IMR-90 (cell line): ENCODE measurements at regions not wholly inside any gene's neighbourhood (a gene's known extent, or its start where the extent isn't known, plus 50 kb on each side); places are given as distances from the start of the nearest gene placed in this dataset.

Experiments used
- ATAC-seq: fragments of 200-7000 bp; cut with Tn5 transposase; 2 replicates; pipeline ENCODE4 v1.9.1; 2020; ENCODE audit warnings: low read depth, mild to moderate bottlenecking, moderate library complexity
- BruUV-seq: library from RNA; stranded (reverse); fragments of 400-500 nt; replicated peaks from 2 replicates; lab custom pipeline; 2021; lab: Mats Ljungman, UMichigan
- CTCF ChIA-PET: fragments of 300-600 bp; formaldehyde crosslinking; extraction: SDS; loops from one replicate; lab custom pipeline; 2021; ENCODE audit warnings: antibody characterized with exemption; lab: Yijun Ruan, JAX
- POLR2A ChIA-PET: fragments of 300-600 bp; sonication (Branson Sonifier 250); formaldehyde crosslinking; loops from one replicate; lab custom pipeline; 2022; ENCODE audit warnings: antibody characterized with exemption; ENCODE audit not compliant: unreplicated experiment; lab: Charles Lee
- DNase-seq: peaks from one replicate; pipeline ENCODE4 v3.0.0; 2013
- H2AFZ ChIP-seq: replicated peaks from 2 replicates; pipeline ENCODE3; 2013; ENCODE audit warnings: low read length, mild to moderate bottlenecking; ENCODE audit not compliant: poor library complexity
- H2AK5ac ChIP-seq: 2 replicates; pipeline ENCODE4 v1.6.1; 2013; ENCODE audit warnings: low read depth, low read length, inconsistent platforms
- H2AK9ac ChIP-seq: replicated peaks from 2 replicates; pipeline ENCODE3; 2013; ENCODE audit warnings: mild to moderate bottlenecking, low read depth, low read length, moderate library complexity; ENCODE audit not compliant: poor library complexity
- H2BK120ac ChIP-seq: 2 replicates; pipeline ENCODE4 v1.6.1; 2013; ENCODE audit warnings: low read depth, low read length, inconsistent platforms
- H2BK15ac ChIP-seq: 3 replicates; pipeline ENCODE4 v1.6.1; 2013; ENCODE audit warnings: low read depth, low read length, inconsistent platforms
- H2BK20ac ChIP-seq: 2 replicates; pipeline ENCODE4 v1.6.1; 2013; ENCODE audit warnings: low read depth, mild to moderate bottlenecking, inconsistent platforms, low read length, moderate library complexity
- H2BK5ac ChIP-seq: 2 replicates; pipeline ENCODE4 v1.6.1; 2013; ENCODE audit warnings: mild to moderate bottlenecking, low read depth, low read length, inconsistent platforms; ENCODE audit not compliant: poor library complexity, severe bottlenecking
- H3K14ac ChIP-seq: replicated peaks from 2 replicates; pipeline ENCODE4 v1.6.1; 2013; ENCODE audit warnings: low read depth, low read length, inconsistent platforms
- H3K18ac ChIP-seq: 2 replicates; pipeline ENCODE4 v1.6.1; 2013; ENCODE audit warnings: low read depth, low read length, control low read depth
- H3K23ac ChIP-seq: 2 replicates; pipeline ENCODE4 v1.6.1; 2013; ENCODE audit warnings: low read depth, low read length, inconsistent platforms
- H3K27ac ChIP-seq: 2 replicates; pipeline ENCODE4 v1.5.1; 2013; ENCODE audit warnings: mild to moderate bottlenecking, control low read depth, low read length; ENCODE audit not compliant: insufficient read depth
- H3K27me3 ChIP-seq: 2 replicates; pipeline ENCODE4 v1.6.1; 2013; ENCODE audit warnings: low read length; ENCODE audit not compliant: control insufficient read depth, insufficient read depth
- H3K36me3 ChIP-seq: 2 replicates; pipeline ENCODE4 v1.6.1; 2013; ENCODE audit warnings: low read length, mixed read lengths; ENCODE audit not compliant: control insufficient read depth, insufficient read depth
- H3K4ac ChIP-seq: 2 replicates; pipeline ENCODE4 v1.6.1; 2013; ENCODE audit warnings: low read depth, low read length, inconsistent platforms
- H3K4me1 ChIP-seq: 2 replicates; pipeline ENCODE4 v1.6.1; 2013; ENCODE audit warnings: low read length, mixed read lengths; ENCODE audit not compliant: control insufficient read depth, insufficient read depth
- H3K4me2 ChIP-seq: 2 replicates; pipeline ENCODE4 v1.6.1; 2013; ENCODE audit warnings: low read depth, mild to moderate bottlenecking, control low read depth, low read length, moderate library complexity
- H3K4me3 ChIP-seq: 2 replicates; pipeline ENCODE4 v1.5.1; 2013; ENCODE audit warnings: low read depth, mild to moderate bottlenecking, control low read depth, low read length, moderate library complexity; ENCODE audit not compliant: insufficient read depth
- H3K56ac ChIP-seq: 2 replicates; pipeline ENCODE4 v1.6.1; 2013; ENCODE audit warnings: low read length, inconsistent platforms; ENCODE audit not compliant: insufficient read depth; ENCODE audit errors: extremely low read depth
- H3K79me1 ChIP-seq, 2 experiments: 2 replicates each; pipeline ENCODE4 v1.6.1; 2013; ENCODE audit warnings: low read length in 2 of 2, inconsistent platforms in 1 of 2, low read depth in 1 of 2
- H3K9ac ChIP-seq: 2 replicates; pipeline ENCODE4 v1.6.1; 2013; ENCODE audit warnings: low read depth, low read length, control low read depth
- H3K9me1 ChIP-seq: 2 replicates; pipeline ENCODE4 v1.6.1; 2013; ENCODE audit warnings: low read length, inconsistent platforms; ENCODE audit not compliant: insufficient read depth
- H3K9me3 ChIP-seq: 2 replicates; pipeline ENCODE4 v1.6.1; 2013; ENCODE audit warnings: low read length; ENCODE audit not compliant: control insufficient read depth, insufficient read depth
- H4K20me1 ChIP-seq: 2 replicates; pipeline ENCODE4 v1.6.1; 2013; ENCODE audit warnings: low read length, inconsistent platforms; ENCODE audit not compliant: insufficient read depth
- H4K5ac ChIP-seq: 2 replicates; pipeline ENCODE4 v1.6.1; 2013; ENCODE audit warnings: mild to moderate bottlenecking, low read depth, low read length, control low read depth
- H4K8ac ChIP-seq, 2 experiments: 2 replicates each; pipeline ENCODE4 v1.6.1; 2013; ENCODE audit warnings: low read depth in 2 of 2, low read length in 2 of 2, control low read depth in 1 of 2, inconsistent platforms in 1 of 2
- H4K91ac ChIP-seq: 2 replicates; pipeline ENCODE4 v1.6.1; 2013; ENCODE audit warnings: low read depth, low read length, inconsistent platforms; ENCODE audit not compliant: insufficient read depth
- ELK1 ChIP-seq: fragments of 150-350 bp; IDR thresholded peaks from 2 replicates; pipeline ENCODE4 v1.6.1; 2016; ENCODE audit warnings: low read depth, mild to moderate bottlenecking, low read length, moderate library complexity, borderline replicate concordance
- FOS ChIP-seq: fragments of 150-350 bp; IDR thresholded peaks from 2 replicates; pipeline ENCODE4 v1.6.1; 2016; ENCODE audit warnings: low read depth, low read length
- RCOR1 ChIP-seq: IDR thresholded peaks from 2 replicates; pipeline ENCODE4 v1.6.1; 2012; ENCODE audit warnings: mild to moderate bottlenecking, low read length, improper control_type of control experiment; ENCODE audit not compliant: insufficient replicate concordance
- WGBS, 2 experiments: methylation state at CpG; one replicate each; pipeline versions ENCODE4 v1.1.5 to v1.1.7; 2013; ENCODE audit warnings: missing lambda C conversion rate in 2 of 2; ENCODE audit not compliant: insufficient read length in 1 of 2; ENCODE audit errors: extremely low coverage in 2 of 2; 5-methylcytosine and 5-hydroxymethylcytosine counted together
- dilution Hi-C: fragments of 300-500 bp; cut with HindIII; formaldehyde crosslinking; loops from one replicate; pipeline ENCODE4 v1.14.3; 2018; ENCODE audit warnings: low sequenced_read_pairs; ENCODE audit not compliant: unreplicated experiment
- in situ Hi-C: fragments of 300-500 bp; cut with MboI; formaldehyde crosslinking; loops from 3 replicates; pipeline ENCODE4 v1.14.3; 2019; ENCODE audit warnings: low sequenced_read_pairs, inconsistent platforms, mixed read lengths
- intact Hi-C: fragments of 100-400 bp; cut with micrococcal nuclease; formaldehyde crosslinking; loops from 2 replicates; pipeline ENCODE4 v1.10.0; 2022

GRCh38 chr2:15793978-15794377 lies 146.4 kb upstream of the MYCN start:
- DNase-seq (no peak), ATAC-seq (no peak)
- Histone ChIP-seq H3K27me3 (no peaks in the 10 kb centered on the region), H3K79me1 (no peaks in the 10 kb centered on the region), H3K36me3 (no peaks in the 10 kb centered on the region), H2BK5ac (no peak overlapping the region), H2BK15ac (no peak overlapping the region), H3K9me1 (no peaks in the 10 kb centered on the region), H3K27ac (no peak overlapping the region), H3K23ac (no peak overlapping the region), H2BK20ac (no peak overlapping the region), H2AFZ (no peak overlapping the region), H2BK120ac (no peak overlapping the region), H3K14ac (no peak overlapping the region), H2AK5ac (no peak overlapping the region), H3K4ac (no peak overlapping the region), H3K4me2 (no peak overlapping the region), H3K18ac (no peak overlapping the region), H3K9ac (no peak overlapping the region), H4K5ac (no peak overlapping the region), H3K4me3 (no peak overlapping the region), H3K56ac (no peak overlapping the region), H4K20me1 (no peaks in the 10 kb centered on the region), H4K91ac (no peak overlapping the region), H3K9me3 (peaks cover 21% of the 10 kb centered on the region; the same call in 1 of the 2 replicates), H2AK9ac (no peak overlapping the region), H3K4me1 (no peaks in the 10 kb centered on the region), H4K8ac (no peak overlapping the region)
- WGBS, 2 experiments, result 48% methylated on average over 2 of the region's 9 CpGs; no CpG with 5 or more reads in 1 of the 2 experiments
- no peak for TF ChIP-seq FOS
- no peak for TF ChIP-seq RCOR1
- TF ChIP-seq ELK1, result no peak
- dilution Hi-C loops, result no loop called here
- in situ Hi-C loops, result no loop called here
- no TSS peak for BruUV-seq
- intact Hi-C loops, result no loop called here
- ChIA-PET CTCF (no interaction called here), POLR2A (no interaction called here)
